Body of pancreas (tissue), 4 donors: ENCODE measurements at regions not wholly inside any gene's neighbourhood (a gene's known extent, or its start where the extent isn't known, plus 50 kb on each side); places are given as distances from the start of the nearest gene placed in this dataset.
"Not testable (repeated sequence)": the region's sequence is repeated elsewhere in the genome, so short reads cannot be mapped to it uniquely, and the experiment has no call there.

Experiments
- POLR2A ChIP-seq, 3 donors: fragments of 450-650 bp; IDR thresholded peaks; one replicate each; pipeline ENCODE4 v1.6.1; 2016; ENCODE audit warnings: antibody characterized with exemption in 3 of 3, mild to moderate bottlenecking in 2 of 3
- TF ChIP-seq, protein P1 (sequence below), 7 experiments: fragments of 450-650 bp in 4 of 7; fragments of 200-600 bp in 3 of 7; sonication (generic) in 3 of 7; IDR thresholded peaks; one replicate each; pipeline ENCODE4 v1.5.1; 2016 to 2019; ENCODE audit warnings: antibody characterized with exemption in 7 of 7

DNA sequence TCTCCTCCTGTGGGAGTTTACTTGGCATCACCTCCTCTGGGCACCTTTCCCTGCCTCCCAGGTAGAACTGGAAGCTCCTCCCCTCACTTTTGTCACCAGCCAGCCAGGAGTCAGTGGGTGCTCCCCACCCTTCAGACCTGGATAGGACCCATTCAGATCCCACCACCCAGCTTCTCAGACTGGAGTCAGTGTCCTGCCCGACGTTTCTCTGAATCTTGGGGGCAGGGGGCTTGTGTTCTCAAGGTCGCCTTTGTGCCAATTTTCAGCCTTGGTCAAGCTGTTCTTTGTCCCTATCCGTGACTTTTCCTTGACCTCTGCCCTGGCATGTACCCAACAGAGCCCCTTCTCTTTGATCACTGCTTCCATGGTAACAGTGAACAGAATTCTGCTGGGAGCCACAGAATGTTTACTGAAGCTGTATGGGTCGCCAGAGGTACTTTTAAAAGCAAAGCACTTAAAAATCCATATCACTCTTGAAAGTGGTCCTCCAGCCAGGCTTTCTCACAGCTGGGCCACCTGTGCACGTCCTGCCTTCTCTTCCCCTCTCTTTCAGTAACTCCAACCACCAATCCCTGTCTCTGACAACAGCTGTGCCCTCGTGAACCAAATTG, 63.1 kb downstream of the SOWAHC start:
- TF ChIP-seq, protein P1, sequence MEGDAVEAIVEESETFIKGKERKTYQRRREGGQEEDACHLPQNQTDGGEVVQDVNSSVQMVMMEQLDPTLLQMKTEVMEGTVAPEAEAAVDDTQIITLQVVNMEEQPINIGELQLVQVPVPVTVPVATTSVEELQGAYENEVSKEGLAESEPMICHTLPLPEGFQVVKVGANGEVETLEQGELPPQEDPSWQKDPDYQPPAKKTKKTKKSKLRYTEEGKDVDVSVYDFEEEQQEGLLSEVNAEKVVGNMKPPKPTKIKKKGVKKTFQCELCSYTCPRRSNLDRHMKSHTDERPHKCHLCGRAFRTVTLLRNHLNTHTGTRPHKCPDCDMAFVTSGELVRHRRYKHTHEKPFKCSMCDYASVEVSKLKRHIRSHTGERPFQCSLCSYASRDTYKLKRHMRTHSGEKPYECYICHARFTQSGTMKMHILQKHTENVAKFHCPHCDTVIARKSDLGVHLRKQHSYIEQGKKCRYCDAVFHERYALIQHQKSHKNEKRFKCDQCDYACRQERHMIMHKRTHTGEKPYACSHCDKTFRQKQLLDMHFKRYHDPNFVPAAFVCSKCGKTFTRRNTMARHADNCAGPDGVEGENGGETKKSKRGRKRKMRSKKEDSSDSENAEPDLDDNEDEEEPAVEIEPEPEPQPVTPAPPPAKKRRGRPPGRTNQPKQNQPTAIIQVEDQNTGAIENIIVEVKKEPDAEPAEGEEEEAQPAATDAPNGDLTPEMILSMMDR (IDR thresholded peaks at IDR 0.05): not testable (repeated sequence)
- TF ChIP-seq POLR2A (IDR thresholded peaks at IDR 0.05): not testable (repeated sequence)
